ENCODE measurements at regions not wholly inside any gene's neighbourhood (a gene's known extent, or its start where the extent isn't known, plus 50 kb on each side); places are given as distances from the start of the nearest gene placed in this dataset.
"Not testable (repeated sequence)": the region's sequence is repeated elsewhere in the genome, so short reads cannot be mapped to it uniquely, and the experiment has no call there.

DNA sequence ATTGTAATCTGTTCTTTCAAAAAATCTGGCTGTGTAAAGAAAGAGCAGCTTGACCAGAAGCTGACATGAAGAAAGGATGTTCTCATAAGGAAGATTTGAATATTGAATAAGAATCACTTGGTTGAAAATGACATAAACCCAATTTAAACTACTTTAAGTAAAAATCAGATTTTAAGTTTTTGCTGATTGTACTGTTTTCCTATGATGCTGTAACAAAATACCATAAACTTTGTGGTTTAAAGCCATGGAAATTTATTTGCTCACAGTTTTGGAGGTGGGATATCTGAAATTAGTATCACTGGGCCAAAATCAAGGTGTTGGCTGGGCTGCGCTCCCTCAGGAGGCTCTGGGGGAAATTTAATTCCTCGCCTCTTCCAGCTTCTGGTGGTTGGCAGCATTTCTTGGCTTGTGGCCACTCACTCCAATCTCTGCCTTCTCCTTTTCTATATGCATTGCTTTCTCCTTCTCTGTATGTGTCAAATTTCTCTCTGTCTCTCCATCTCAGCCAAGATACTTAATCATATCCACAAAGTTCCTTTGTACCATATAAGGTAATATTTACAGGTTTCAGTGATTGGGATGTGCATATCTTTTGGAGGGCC lies 141.2 kb upstream of the ZFP64 start:
- DNase-seq (ENCODE audit: low read depth in 1 of 2, low spot score in 1 of 2), result no peak

DNA sequence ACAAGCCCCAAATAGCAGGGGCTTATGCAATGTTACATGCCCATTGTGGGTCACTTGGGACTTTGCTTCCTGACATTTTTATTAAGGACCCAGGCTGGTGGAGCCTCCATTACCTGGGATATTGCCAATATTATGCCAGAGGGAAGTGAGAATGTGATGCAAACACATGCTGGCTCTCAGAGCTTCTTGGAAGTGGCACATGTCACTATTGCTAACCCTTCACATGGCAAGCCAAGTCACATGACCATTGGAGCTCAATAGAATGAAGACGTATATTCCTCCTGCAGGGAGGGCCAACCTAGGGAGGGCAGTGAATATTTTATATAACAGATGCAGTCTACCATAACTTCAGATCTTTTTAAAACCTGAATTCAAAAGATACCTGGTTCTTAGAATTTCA lies 140.7 kb upstream of the ZFP64 start:
- no peak for DNase-seq (ENCODE audit: low read depth in 1 of 2, low spot score in 1 of 2)

DNA sequence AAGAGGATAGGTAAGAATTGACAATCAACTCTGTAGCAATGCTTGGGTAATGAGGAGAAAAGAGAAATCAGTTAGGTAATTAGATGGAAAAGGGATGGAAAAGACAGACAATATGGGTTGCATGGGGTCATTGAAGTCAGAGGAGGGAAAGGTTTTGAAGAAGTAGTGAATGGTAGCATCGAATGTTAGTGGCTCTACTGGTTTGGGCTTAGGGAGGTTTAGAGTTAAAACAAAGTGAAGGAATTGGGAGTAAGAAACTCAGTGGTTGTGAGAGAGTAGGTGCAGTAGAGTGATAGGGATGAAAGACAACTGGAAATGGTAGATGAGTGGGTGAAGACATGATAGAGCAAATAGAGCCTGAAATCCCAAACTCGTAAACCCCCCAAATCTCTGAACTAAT lies 140.1 kb upstream of the ZFP64 start:
- no peak for DNase-seq (ENCODE audit: low read depth in 1 of 2, low spot score in 1 of 2)

DNA sequence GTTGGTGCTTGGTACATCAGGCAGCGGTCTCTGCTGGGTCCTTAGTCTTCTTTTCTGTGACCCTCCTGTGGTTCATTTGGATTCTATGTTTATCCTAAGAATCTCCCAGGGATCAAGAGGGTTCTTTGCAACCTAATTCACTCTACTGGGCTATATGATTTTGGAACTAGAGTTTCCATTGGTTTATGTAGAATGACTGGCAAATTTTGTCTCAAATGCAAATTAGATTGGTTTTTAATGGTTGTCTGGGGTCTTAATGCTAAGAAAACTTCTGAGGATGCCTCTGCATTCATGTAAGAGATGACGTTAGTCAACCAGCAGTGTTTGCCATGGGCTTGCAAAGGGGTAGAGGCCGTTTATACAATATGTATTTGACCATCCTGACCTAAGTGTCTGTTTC lies 129.8 kb upstream of the ZFP64 start:
- no peak for DNase-seq (ENCODE audit: low read depth in 1 of 2, low spot score in 1 of 2)

DNA sequence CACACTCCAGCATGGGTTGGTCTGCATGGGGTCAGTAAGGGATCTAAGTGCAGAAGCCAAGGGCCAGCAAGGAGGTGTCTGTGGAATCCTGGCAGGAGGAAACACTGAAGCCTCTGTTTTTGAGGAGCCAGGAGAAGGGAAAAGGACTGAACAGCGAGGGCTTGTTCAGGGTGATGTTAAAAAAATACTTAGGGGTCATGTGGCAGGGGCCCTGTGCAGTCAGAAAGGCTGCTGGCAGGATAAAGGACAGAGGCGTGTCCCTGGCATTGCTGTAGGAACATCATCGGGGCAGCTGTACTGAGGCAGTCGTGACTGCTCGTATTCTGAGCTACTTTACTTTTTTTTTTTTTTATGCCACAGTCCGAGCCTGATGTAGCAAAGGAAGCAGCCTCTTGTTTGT lies 127.1 kb upstream of the ZFP64 start:
- no peak for DNase-seq (ENCODE audit: low read depth in 1 of 2, low spot score in 1 of 2)

DNA sequence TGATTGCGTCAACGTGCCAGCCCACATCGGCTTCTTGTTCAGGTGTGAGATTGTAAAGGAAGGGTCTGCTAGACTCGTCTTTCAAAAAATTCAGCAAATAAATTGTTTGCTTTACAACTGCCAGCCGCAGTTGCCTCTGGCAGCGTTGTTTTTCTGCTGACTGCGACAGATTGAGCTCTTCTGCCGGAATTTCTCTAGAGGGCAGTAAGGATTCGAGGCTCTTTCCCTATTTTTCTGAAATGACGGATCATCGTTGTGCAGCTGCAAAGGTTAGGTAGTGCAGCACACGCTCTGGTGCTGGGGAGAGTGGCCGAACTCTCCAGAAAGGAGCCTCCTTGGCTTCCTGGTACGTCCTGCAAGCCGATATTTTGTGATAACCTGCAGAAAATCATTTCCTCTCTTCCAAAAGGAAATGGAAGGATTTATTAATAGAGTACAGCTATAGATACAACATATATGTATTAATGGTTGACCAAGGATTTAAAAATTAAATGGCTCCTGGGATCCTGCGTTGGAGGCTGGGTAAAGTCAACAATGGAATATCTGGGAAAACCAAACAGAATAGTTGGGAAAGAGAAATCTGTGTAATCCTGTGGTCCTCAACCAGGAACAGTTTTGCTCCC lies 121.9 kb upstream of the ZFP64 start:
- DNase-seq (ENCODE audit: low read depth in 1 of 2, low spot score in 1 of 2), result no peak

DNA sequence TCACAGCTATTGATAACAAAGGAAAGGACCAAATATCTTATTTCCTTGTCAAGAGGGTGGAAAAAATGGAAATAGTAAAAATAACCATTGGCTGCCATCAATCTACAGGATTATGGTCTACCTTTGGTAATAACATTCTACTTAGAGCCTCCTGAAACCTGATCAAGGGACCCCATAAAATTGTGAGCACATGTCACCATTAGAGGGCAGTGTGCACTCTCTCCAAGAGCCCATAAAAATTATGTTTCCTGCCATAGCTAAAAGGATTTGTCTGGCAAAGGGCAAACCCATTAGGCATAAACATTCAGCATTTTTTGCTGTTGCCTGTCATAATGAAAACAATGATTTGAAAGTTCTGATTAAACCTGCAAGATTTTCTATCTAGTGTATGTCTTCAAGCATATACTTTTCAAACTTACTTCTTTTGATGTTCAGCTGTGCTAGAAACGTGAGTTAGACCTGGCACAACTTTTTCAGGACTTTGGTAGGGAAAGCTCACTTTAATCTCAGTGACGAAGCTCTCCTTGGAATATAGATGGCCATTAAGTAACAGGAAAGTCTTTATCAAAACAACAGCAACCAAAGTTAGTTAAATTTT lies 120.7 kb upstream of the ZFP64 start:
- peak in 1 of 2 donors; percentile 11 for DNase-seq (ENCODE audit: low read depth in 1 of 2, low spot score in 1 of 2)

DNA sequence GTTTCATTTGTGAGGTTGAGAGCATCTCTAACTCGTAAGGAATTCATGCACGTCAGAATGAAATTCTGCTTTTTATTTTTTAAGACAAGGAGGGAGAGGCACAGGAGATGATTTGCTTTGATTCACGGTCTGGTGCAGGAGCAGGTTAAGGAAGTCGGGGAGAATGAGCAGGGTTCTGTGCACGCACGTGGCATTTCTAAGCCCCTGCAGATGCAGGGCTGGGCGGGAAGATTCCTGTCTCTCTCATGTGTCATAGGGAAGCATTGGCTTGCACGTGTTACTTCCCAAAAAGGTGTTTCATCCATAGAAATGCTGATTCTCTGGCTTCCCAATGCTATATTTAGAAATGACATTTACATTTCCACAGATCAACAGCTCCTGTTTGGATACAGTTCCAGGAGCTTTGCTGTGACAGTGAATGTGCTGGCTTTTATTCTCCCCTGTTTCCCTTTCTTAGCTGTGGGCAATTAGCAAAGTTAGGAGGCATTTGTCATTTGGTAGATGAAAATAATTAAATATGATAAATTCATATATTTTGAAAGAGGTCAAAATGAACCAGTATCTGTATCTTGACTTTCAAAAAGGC lies 119.7 kb upstream of the ZFP64 start:
- DNase-seq (ENCODE audit: low read depth in 1 of 2, low spot score in 1 of 2), result no peak

DNA sequence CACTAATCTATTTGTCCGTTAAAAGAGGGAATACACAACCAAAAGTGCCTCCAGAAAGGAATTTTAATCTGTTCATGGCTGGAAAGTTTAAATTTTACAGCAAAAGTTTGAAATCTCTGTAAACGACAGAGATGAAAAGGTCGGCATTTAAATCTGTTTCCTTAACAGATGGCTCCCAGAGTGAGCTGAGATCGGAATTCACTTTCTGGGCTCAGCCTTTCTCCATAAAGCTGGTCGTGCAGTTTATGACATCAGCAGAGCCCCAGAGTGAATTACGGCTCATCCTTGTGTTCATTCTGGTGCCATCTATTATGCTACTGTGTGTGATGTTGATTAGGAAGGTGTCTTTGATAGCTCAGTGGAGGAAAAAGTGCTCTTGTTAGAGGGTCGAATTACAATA lies 117.6 kb upstream of the ZFP64 start:
- DNase-seq (ENCODE audit: low read depth in 1 of 2, low spot score in 1 of 2), result no peak

DNA sequence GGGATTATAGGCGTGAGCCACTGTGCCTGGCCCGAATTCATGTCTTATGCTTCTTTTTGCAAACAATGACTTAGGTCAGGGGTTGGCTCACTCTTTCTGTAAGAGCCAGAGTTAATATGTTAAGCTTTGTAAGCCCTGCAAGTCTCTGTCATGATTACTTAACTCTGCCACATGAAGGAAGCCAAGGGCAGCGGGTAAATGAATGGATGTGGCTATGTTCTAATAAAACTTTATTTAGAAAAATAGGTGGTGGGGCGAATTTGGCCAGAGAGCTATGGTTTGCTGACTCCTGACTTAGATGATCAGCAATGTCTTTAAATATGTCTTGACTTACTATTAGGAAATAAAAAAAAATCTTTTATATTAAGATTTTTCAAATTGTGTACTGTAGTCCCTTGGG lies 114.9 kb upstream of the ZFP64 start:
- DNase-seq (ENCODE audit: low read depth in 1 of 2, low spot score in 1 of 2), result no peak

DNA sequence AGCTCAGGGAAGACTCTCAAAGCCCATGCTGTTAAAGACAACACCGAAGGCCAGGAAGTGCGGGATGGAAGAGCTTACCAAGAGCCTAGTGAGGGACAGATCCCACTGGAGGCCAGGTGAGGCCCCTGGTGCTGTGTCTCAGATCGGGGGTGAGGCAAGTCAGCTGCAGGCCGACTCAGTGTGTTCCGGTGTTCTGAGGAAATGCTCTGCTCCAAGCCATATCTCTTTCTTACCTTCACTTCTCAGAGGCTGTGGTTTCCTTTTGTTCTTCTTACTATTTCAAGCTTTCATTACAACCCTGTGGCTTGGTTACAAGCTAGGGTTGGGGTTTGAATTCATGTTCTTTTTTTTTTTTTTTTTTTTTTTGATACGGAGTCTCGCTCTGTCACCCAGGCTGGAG lies 114.3 kb upstream of the ZFP64 start:
- no peak for DNase-seq (ENCODE audit: low read depth in 1 of 2, low spot score in 1 of 2)

DNA sequence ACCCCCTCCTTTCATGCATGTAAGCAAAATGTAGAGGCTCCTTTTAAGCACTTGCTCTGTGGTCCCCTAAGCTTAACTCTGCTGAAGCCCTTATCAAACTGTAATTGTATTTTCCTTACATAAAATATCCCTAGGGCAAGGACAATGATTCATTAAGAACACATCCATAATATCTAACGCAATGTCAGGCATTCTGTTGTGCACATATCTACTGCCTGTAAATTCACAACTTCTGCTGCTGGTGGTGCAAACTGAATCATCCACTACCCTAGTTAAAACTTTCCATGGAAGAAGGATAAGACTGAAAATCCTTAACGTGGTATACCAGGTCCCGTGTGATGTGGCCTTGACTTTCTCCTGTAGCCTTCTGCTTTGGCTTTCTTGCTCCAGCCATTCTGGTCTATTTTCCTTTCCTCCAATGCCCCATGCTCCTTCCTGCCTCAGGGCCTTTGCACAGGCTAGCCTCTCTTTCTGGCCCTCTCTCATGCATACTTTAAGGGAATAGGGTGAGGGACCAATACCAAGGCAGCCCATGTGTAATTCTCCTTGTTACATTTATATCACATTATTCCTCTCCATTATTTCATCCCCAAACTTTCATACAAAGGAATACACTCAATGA lies 113.6 kb upstream of the ZFP64 start:
- no peak for DNase-seq (ENCODE audit: low read depth in 1 of 2, low spot score in 1 of 2)

DNA sequence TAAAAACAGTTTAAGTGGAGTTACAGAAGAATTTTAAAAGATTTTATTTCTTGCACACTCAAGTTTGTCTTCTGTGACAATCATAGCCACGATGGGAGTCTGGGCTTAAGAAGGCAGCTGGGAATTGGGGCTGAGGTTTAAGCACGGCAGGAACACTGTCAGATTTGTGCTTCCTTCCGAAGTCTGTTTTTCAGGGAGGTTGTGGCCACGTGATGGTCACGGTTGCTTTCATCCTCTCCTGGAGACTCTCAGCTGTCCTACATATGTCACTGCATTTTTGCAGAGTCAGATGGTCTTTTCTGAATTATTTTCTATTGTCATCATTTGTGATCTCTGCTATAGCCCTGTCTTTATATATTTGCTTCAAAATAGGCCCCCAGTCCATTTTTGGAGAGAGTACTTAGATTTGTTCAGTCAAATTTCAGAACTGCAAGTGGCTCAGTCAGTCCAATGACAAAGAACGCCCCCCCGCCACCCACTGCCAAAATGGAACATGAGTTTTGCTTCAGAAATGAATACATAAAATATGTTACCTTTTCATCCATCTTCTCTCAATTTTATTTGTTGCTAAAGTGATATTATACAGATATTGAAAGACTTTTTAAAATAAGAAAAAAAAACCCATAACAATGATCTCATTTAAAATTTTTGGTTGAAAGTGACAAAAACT lies 111.8 kb upstream of the ZFP64 start:
- DNase-seq (ENCODE audit: low read depth in 1 of 2, low spot score in 1 of 2), result no peak

DNA sequence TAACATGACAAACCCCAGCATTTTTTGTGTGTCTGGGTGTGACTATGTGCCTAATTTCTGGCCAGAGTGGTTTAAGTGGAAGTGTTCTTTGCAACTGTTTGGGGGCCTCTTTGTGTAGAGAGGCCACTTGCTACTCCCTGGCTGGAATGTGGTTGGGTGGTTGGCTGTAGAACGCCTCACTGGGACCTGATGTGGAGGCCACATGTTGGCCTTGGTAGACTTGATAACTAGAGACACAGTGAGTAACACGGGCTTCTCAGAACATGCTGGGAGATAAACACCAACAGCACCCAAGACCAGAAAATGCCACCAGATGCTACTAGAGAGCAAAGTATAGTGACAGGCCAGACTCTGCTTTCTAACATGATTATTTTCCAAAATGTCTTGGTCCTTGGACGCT lies 111.2 kb upstream of the ZFP64 start:
- no peak for DNase-seq (ENCODE audit: low read depth in 1 of 2, low spot score in 1 of 2)

DNA sequence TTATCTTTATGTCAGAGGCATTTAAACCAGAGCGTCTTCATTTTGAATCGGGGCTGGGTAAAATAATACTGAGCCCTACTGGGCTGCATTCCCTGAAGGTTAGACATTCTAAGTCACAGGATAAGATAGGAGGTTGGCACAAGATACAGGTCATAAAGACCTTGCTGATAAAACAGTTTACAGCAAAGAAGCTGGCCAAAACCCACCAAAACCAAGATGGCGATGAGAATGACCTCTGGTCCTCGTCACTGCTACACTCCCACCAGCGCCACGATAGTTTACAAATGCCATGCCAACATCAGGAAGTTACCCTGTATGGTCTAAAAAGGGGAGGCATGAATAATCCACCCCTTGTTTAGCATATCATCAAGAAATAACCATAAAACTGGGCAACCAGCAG lies 110.5 kb upstream of the ZFP64 start:
- not testable (repeated sequence) for DNase-seq (ENCODE audit: low read depth in 1 of 2, low spot score in 1 of 2)

DNA sequence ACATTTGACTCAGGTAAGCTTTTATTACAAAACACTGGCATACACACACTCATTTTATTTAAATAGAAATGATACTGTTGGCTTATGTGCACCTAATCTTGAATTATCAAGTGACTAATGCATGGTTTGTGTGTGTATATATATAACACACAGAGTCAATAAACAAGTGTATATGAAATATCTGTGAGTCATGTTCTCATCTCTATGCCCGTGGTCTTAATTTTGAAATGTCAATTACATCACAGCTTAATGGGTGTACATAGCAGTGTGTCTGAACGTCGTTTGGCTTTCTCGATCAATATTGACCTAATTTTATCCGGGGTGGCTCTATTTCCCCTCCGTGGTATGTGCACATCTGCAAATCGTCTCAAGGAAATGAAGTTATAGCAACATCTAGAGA lies 104.0 kb upstream of the ZFP64 start:
- no peak for DNase-seq (ENCODE audit: low read depth in 1 of 2, low spot score in 1 of 2)

DNA sequence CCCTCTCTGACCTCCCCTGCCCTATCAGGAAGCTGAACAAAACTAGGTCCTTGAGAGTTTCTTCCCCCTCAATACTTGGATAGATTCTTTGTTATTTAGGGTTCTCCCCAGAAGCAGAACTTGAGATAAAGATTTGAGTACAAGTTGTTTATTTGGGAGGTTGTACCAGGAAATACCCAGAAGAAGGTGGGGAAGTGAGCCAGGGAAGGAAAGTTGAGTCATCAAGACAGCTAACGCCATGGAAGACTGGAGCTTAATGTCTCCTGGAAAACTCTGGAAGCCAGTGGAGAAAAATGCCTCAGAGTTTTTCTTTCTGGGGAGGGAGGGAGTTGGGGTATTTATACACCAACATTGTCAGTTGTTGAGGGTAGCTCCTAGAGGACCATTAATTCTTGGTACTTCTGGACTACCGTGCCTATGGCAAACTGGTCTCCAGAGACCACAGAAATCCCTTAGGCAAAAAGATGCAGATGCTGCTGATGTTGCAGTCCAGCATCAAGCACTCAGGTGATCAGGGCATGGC lies 102.6 kb upstream of the ZFP64 start:
- DNase-seq (ENCODE audit: low read depth in 1 of 2, low spot score in 1 of 2), result no peak

DNA sequence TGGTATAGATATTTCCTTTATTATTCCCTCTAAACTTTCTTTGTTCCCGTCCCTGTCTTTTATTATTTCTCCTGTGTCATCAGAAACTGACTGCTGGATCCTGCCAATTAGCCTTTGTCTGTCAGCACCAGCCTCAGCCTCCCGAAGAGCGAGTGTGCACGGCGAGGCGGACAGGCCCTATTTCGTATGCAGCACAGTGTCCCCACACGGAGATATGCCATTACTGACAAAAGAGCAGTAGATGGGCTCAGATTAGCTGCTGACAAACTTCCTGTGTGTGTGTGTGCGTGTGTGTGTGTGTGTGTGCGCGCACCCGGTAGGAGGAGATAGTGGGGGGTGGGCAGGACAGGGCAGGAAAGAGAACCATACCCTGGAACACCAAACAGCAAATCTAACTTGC lies 99.5 kb upstream of the ZFP64 start:
- no peak for DNase-seq (ENCODE audit: low read depth in 1 of 2, low spot score in 1 of 2)

DNA sequence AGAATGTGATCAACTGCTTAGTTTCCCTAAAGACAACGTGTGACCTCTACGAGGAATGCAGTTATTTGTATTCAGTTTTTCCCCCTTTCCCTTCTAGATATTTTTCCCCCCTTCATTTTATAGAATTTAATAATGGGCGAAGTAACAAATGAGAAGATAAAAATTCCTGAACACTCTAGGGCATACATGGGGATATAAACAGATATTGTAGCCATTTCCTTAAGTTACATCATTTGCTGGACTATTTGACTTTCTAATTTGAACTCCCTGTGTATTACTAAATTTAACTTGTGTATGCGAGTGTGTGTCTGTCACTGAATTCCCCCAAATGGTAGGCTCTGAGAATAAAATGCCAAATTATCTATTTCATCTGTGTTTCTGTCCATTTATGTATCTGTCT lies 99.0 kb upstream of the ZFP64 start:
- DNase-seq (ENCODE audit: low read depth in 1 of 2, low spot score in 1 of 2), result no peak

DNA sequence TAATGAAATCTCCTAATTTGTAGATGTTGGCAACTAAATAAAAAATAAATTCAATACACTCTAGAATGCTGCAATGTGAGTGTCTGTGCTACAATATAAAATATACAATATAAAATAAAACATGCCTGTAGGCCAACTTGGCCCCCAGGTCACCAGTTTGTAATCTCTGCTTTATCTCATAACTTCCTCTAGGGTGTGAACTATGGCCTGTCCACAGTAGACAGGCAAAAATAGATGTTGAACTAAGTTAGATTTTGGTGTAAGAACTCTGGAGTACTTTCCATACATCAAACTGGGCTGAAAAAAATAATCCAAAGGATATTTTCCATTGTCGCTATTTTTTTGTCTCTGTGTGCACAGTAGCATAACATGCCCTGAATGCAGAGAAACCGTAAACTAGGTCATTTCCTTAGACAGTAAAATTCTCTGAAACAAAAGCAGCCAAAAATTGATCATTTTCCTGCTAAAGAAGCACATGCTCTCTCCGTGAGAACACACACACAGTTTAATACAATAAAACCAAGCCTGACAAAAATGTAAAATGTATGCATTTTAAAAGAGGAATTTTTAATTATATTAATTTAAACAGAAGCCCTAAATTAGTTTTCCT lies 98.5 kb upstream of the ZFP64 start:
- DNase-seq (ENCODE audit: low read depth in 1 of 2, low spot score in 1 of 2), result no peak

DNA sequence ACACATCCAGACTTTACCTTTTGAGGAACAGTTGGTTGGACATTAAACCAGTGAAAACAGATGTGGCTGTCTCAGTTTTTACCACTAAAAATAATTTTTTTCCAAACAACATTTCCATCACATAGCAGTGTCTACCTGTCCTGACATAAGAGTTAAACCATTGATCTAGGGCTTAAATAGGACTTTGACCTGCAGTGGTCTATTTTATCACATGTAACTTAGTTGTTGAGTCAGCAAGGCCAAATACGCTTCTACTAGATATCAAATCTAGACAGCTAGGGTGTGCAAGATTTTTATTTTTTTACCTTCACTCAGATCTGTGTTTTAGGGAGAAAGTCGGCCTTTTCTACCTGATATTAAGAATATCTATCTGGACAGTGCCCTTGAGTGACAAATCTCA lies 88.8 kb upstream of the ZFP64 start:
- DNase-seq (ENCODE audit: low read depth in 1 of 2, low spot score in 1 of 2), result no peak
